ENCODE measurements at regions not wholly inside any gene's neighbourhood (a gene's known extent, or its start where the extent isn't known, plus 50 kb on each side); places are given as distances from the start of the nearest gene placed in this dataset.
A peak's percentile ranks its signal among the peaks of the same experiment; 100 is the strongest.

- TF ChIP-seq SNAI2 (CRISPR knock-in tag; IDR thresholded peaks at IDR 0.05) = no peak
- ATAC-seq = no peak
Observed at GRCh38 chr21:38916214-38916964, 110.7 kb downstream of the ETS2 start.

GRCh38 chr21:38915546-38915945, 109.8 kb downstream of the ETS2 start:
- no peak for ATAC-seq
- TF ChIP-seq TCF4 (CRISPR knock-in tag; IDR thresholded peaks at IDR 0.05; ENCODE audit: borderline replicate concordance) (no peak), ZFP3 (CRISPR knock-in tag; IDR thresholded peaks at IDR 0.05) (no peak), ZNF8 (CRISPR knock-in tag; IDR thresholded peaks at IDR 0.05) (no peak), TOX (CRISPR knock-in tag; IDR thresholded peaks at IDR 0.05; ENCODE audit: borderline replicate concordance) (no peak), PATZ1 (CRISPR knock-in tag; IDR thresholded peaks at IDR 0.05; ENCODE audit: borderline replicate concordance) (no peak), PPARA (CRISPR knock-in tag; IDR thresholded peaks at IDR 0.05; ENCODE audit: borderline replicate concordance) (no peak), ARNTL (CRISPR knock-in tag; IDR thresholded peaks at IDR 0.05; ENCODE audit: borderline replicate concordance, low read depth) (no peak), ISL1 (CRISPR knock-in tag; IDR thresholded peaks at IDR 0.05) (no peak), CSDC2 (CRISPR knock-in tag; IDR thresholded peaks at IDR 0.05) (no peak), ZC3H10 (CRISPR knock-in tag; IDR thresholded peaks at IDR 0.05) (no peak), SNAI2 (CRISPR knock-in tag; IDR thresholded peaks at IDR 0.05) (no peak), ZFP30 (CRISPR knock-in tag; IDR thresholded peaks at IDR 0.05) (no peak), CREB5 (CRISPR knock-in tag; IDR thresholded peaks at IDR 0.05; ENCODE audit: low read depth) (no peak), GLIS3 (CRISPR knock-in tag; IDR thresholded peaks at IDR 0.05) (no peak), BACH2 (CRISPR knock-in tag; IDR thresholded peaks at IDR 0.05; ENCODE audit: borderline replicate concordance) (no peak)

- TF ChIP-seq OSR1 (CRISPR knock-in tag; IDR thresholded peaks at IDR 0.05) = no peak
- no peak for TF ChIP-seq GLIS3 (CRISPR knock-in tag; IDR thresholded peaks at IDR 0.05)
- TF ChIP-seq ARNTL (CRISPR knock-in tag; IDR thresholded peaks at IDR 0.05; ENCODE audit: borderline replicate concordance, low read depth) = no peak
- no peak for TF ChIP-seq SNAI2 (CRISPR knock-in tag; IDR thresholded peaks at IDR 0.05)
- TF ChIP-seq CSRNP3 (CRISPR knock-in tag; IDR thresholded peaks at IDR 0.05) = no peak
- no peak for TF ChIP-seq ZFP3 (CRISPR knock-in tag; IDR thresholded peaks at IDR 0.05)
- no peak for TF ChIP-seq ZNF8 (CRISPR knock-in tag; IDR thresholded peaks at IDR 0.05)
- no peak for TF ChIP-seq TCF4 (CRISPR knock-in tag; IDR thresholded peaks at IDR 0.05; ENCODE audit: borderline replicate concordance)
- no peak for TF ChIP-seq CREB5 (CRISPR knock-in tag; IDR thresholded peaks at IDR 0.05; ENCODE audit: low read depth)
- no peak for TF ChIP-seq RARB (CRISPR knock-in tag; IDR thresholded peaks at IDR 0.05)
- no peak for TF ChIP-seq ISL1 (CRISPR knock-in tag; IDR thresholded peaks at IDR 0.05)
- TF ChIP-seq BACH2 (CRISPR knock-in tag; IDR thresholded peaks at IDR 0.05; ENCODE audit: borderline replicate concordance) = no peak
- TF ChIP-seq CSDC2 (CRISPR knock-in tag; IDR thresholded peaks at IDR 0.05) = no peak
- no peak for TF ChIP-seq TOX (CRISPR knock-in tag; IDR thresholded peaks at IDR 0.05; ENCODE audit: borderline replicate concordance)
- TF ChIP-seq PATZ1 (CRISPR knock-in tag; IDR thresholded peaks at IDR 0.05; ENCODE audit: borderline replicate concordance) = no peak
- TF ChIP-seq POU6F1 (CRISPR knock-in tag; IDR thresholded peaks at IDR 0.05; ENCODE audit: borderline replicate concordance, low read depth) = no peak
- TF ChIP-seq ZNF565 (CRISPR knock-in tag; conservative IDR thresholded peaks at IDR 0.05; ENCODE audit: low read depth) = no peak
- TF ChIP-seq ZNF70 (CRISPR knock-in tag; IDR thresholded peaks at IDR 0.05) = no peak
- TF ChIP-seq PPARA (CRISPR knock-in tag; IDR thresholded peaks at IDR 0.05; ENCODE audit: borderline replicate concordance) = no peak
- ATAC-seq = peak; percentile 47
Observed at GRCh38 chr21:38914528-38915293, 109.0 kb downstream of the ETS2 start.
